Ishikawa (cell line): ENCODE measurements at regions not wholly inside any gene's neighbourhood (a gene's known extent, or its start where the extent isn't known, plus 50 kb on each side); places are given as distances from the start of the nearest gene placed in this dataset.

ENCODE experiments used
- CEBPB ChIP-seq: IDR thresholded peaks from 2 replicates; pipeline ENCODE4 v1.6.1; 2012
- CREB1 ChIP-seq: IDR thresholded peaks from 2 replicates; pipeline ENCODE4 v1.6.1; 2012; ENCODE audit warnings: low read depth
- EGR1 ChIP-seq: IDR thresholded peaks from 2 replicates; pipeline ENCODE4 v1.6.1; 2012
- EP300 ChIP-seq: IDR thresholded peaks from 2 replicates; pipeline ENCODE4 v1.6.1; 2012; ENCODE audit warnings: borderline replicate concordance
- FOXM1 ChIP-seq: IDR thresholded peaks from 2 replicates; pipeline ENCODE4 v1.6.1; 2012; ENCODE audit warnings: low read depth, borderline replicate concordance
- NFIC ChIP-seq: IDR thresholded peaks from 2 replicates; pipeline ENCODE4 v1.6.1; 2012
- RAD21 ChIP-seq: IDR thresholded peaks from 2 replicates; pipeline ENCODE4 v1.6.1; 2012; ENCODE audit warnings: low read depth
- REST ChIP-seq: IDR thresholded peaks from 2 replicates; pipeline ENCODE4 v1.6.1; 2012; ENCODE audit warnings: low read depth, mild to moderate bottlenecking
- TAF1 ChIP-seq: IDR thresholded peaks from 2 replicates; pipeline ENCODE4 v1.6.1; 2012; ENCODE audit warnings: low read depth, mild to moderate bottlenecking
- TCF12 ChIP-seq: IDR thresholded peaks from 2 replicates; pipeline ENCODE4 v1.6.1; 2012; ENCODE audit warnings: low read depth
- TEAD4 ChIP-seq: IDR thresholded peaks from 2 replicates; pipeline ENCODE4 v1.6.1; 2012
- USF1 ChIP-seq: IDR thresholded peaks from 2 replicates; pipeline ENCODE4 v1.6.1; 2012
- YY1 ChIP-seq: IDR thresholded peaks from 2 replicates; pipeline ENCODE4 v1.6.1; 2012; ENCODE audit warnings: low read depth
- ZBTB7A ChIP-seq: IDR thresholded peaks from 2 replicates; pipeline ENCODE4 v1.6.1; 2012; ENCODE audit warnings: low read depth
- TF ChIP-seq, protein P1 (sequence below): IDR thresholded peaks from 2 replicates; pipeline ENCODE4 v1.6.1; 2012

GRCh38 chr12:83758888-83759631 is 1072.4 kb downstream of the TMTC2 start:
- TF ChIP-seq RAD21: no peak
- TF ChIP-seq, protein P1, sequence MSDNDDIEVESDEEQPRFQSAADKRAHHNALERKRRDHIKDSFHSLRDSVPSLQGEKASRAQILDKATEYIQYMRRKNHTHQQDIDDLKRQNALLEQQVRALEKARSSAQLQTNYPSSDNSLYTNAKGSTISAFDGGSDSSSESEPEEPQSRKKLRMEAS: no peak
- no peak for TF ChIP-seq REST
- no peak for TF ChIP-seq TEAD4
- TF ChIP-seq EGR1: no peak
- TF ChIP-seq EP300: no peak
- no peak for TF ChIP-seq USF1
- TF ChIP-seq CEBPB: no peak
- no peak for TF ChIP-seq FOXM1
- TF ChIP-seq CREB1: no peak
- TF ChIP-seq TAF1: no peak
- no peak for TF ChIP-seq ZBTB7A
- no peak for TF ChIP-seq YY1
- no peak for TF ChIP-seq TCF12

DNA sequence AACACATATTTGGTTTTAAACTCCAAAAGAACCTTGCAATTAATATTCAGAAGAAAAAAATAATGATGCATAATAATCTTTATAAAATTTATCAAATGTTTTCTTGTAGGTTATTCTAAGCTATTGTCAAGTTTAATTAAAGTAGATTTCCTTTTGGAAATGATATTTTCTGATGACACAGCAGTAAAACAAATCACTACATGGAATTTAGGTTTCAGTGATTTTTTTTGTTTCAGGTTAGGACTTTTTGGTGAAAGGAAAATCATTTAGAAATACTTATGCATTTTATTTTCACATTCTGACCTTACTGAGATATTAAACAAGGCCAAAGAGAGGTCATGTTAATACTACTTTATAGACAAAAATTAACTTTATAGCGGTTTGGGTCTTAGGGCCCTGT is 1067.2 kb downstream of the TMTC2 start:
- TF ChIP-seq YY1: no peak

GRCh38 chr12:83753205-83753604 is 1066.5 kb downstream of the TMTC2 start:
- no peak for TF ChIP-seq REST
- TF ChIP-seq TCF12: no peak
- no peak for TF ChIP-seq FOXM1
- TF ChIP-seq TAF1: no peak
- no peak for TF ChIP-seq TEAD4
- no peak for TF ChIP-seq USF1
- no peak for TF ChIP-seq EGR1
- no peak for TF ChIP-seq EP300
- TF ChIP-seq YY1: no peak
- no peak for TF ChIP-seq ZBTB7A
- TF ChIP-seq RAD21: no peak
- TF ChIP-seq CEBPB: no peak
- TF ChIP-seq, protein P1: no peak
- TF ChIP-seq CREB1: no peak
- TF ChIP-seq NFIC: no peak

- no peak for TF ChIP-seq NFIC
Measured at GRCh38 chr12:83739607-83740006, 1052.9 kb downstream of the TMTC2 start.

DNA sequence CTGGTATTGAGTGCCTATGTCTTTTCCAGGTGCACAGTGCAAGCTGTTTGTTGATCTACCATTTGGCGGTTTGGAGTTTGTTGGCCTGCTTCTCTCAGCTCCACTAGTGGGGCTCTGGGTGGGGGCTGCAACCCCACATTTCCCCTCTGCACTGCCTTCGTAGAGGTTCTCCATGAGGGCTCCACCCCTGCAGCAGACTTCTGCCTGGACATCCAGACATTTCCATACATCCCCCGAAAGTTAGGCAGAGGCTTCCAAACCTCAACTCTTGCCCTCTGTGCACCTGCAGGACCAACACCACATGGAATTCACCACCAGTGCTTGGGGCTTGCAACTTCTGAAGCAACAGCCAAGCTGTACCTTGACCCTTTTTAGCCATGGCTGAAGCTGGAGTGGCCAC is 1024.1 kb downstream of the TMTC2 start:
- TF ChIP-seq EGR1 (no peak), FOXM1 (no peak), TCF12 (no peak), ZBTB7A (no peak), RAD21 (no peak), YY1 (no peak), USF1 (no peak), CEBPB (no peak), EP300 (no peak), NFIC (no peak), TAF1 (no peak), TEAD4 (no peak), REST (no peak)
- TF ChIP-seq, protein P1: no peak
